GM12873 (cell line): ENCODE measurements at regions not wholly inside any gene's neighbourhood (a gene's known extent, or its start where the extent isn't known, plus 50 kb on each side); places are given as distances from the start of the nearest gene placed in this dataset.
A peak's percentile ranks its signal among the peaks of the same experiment; 100 is the strongest.

Source experiments
- CTCF ChIP-seq: IDR thresholded peaks from 2 replicates; pipeline ENCODE4 v1.5.1; 2012; ENCODE audit warnings: low read depth, mild to moderate bottlenecking, moderate library complexity, low read length, control low read depth; ENCODE audit not compliant: insufficient read depth; ENCODE audit errors: missing control alignments

DNA sequence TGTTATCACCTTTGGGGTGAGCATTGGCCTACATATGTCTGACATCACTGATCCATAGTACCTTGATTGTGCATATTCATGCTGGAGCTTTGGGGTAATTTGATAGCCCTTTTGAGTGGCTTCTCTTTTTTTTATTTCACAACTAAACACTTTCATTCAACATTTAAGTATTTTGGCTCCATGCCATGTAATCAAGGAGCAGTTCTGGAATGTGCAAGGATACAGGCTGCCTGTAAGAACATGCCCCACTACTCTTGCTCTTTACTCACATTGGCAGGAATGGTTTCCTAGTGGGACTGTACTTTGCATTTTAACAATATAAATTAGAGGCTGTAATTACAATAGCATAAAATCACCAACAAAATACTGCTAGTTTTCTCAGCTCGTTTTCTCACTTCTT is 300.7 kb upstream of the SPAG17 start:
- TF ChIP-seq CTCF, result no peak

- no peak for TF ChIP-seq CTCF
These were observed 299.9 kb upstream of the SPAG17 start for GRCh38 chr1:118484893-118485292.

DNA sequence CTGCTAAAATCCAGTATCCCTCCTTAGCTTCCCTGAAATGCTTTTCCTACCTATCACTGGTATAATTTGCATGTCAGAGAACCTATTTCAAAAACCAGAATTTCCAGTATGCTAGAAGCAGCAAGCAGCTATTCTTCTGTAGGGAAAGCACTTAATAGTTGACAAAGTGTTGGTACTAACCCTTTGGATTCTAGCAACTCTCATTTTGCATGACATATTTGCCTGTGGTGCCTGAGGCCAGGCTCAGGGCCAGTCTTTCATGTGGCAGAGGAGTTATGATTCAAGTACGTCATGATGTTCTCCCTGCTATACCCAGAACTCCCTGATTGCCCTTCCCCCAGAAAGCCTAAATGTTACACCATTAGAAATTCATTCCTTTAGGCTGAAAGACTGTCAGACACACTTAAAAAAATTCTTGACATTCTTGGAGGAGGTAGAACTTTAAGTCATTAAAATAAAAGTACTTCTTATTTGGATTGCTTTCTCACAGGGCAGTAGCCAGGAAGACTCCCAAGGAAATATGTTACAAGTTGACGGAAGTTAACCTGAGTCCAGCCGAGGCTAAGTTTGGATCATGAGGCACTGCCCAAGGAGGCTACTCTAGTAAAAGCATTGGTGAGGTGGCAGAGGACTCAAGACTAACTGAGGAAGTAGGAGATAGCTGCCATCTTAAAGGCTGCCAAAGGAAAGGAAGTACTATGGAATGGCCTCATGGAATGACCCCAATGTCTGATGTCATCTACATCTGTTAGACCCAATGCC is 298.4 kb upstream of the SPAG17 start:
- TF ChIP-seq CTCF, result no peak

DNA sequence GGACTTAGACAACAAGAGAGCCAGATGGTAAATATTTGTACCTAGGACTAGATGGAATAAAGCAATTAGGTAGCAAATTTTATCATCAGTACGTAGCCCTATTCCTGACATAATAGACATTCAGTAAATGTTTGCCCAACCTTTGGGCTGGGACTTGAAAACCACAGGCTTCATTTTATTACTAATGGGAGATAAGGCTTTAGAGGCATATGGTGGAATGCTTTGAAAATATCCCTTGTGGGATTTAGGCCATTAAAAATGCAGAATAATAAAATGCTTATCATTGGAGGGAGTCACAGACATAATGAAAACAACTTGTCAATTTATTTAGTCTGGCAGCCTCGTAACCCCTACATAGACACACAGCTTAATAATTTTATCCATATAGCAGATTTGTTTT is 296.1 kb upstream of the SPAG17 start:
- TF ChIP-seq CTCF, result no peak

- TF ChIP-seq CTCF, result no peak
These were observed 294.3 kb upstream of the SPAG17 start for GRCh38 chr1:118479351-118479750.

- TF ChIP-seq CTCF, result no peak
These were observed 288.8 kb upstream of the SPAG17 start for GRCh38 chr1:118473825-118474224.

GRCh38 chr1:118461154-118461553 is 276.1 kb upstream of the SPAG17 start:
- peak; percentile 46 for TF ChIP-seq CTCF
